Stimulated activated naive CD8-positive, alpha-beta T cell treated with anti-CD3 and anti-CD28 coated beads, Interleukin-15, Interleukin-2, amounts not matched to agents 100 ng/mL and 50 ng/mL, for 24 hours (primary cell): ENCODE measurements at regions not wholly inside any gene's neighbourhood (a gene's known extent, or its start where the extent isn't known, plus 50 kb on each side); places are given as distances from the start of the nearest gene placed in this dataset.

Experiments used
- H3K27ac Mint-ChIP-seq: one replicate; pipeline ENCODE4 v1.8.0; 2021; ENCODE audit warnings: mild to moderate bottlenecking, mixed read lengths
- H3K27me3 Mint-ChIP-seq: one replicate; pipeline ENCODE4 v1.8.0; 2021; ENCODE audit warnings: mixed read lengths
- H3K36me3 Mint-ChIP-seq: one replicate; pipeline ENCODE4 v1.8.0; 2021; ENCODE audit warnings: low read depth, mixed read lengths
- H3K4me1 Mint-ChIP-seq: one replicate; pipeline ENCODE4 v1.8.0; 2021; ENCODE audit warnings: low read depth, mixed read lengths
- H3K4me3 Mint-ChIP-seq: one replicate; pipeline ENCODE4 v1.8.0; 2021; ENCODE audit warnings: mild to moderate bottlenecking, mixed read lengths
- H3K9me3 Mint-ChIP-seq: one replicate; pipeline ENCODE4 v1.8.0; 2021; ENCODE audit warnings: mixed read lengths

DNA sequence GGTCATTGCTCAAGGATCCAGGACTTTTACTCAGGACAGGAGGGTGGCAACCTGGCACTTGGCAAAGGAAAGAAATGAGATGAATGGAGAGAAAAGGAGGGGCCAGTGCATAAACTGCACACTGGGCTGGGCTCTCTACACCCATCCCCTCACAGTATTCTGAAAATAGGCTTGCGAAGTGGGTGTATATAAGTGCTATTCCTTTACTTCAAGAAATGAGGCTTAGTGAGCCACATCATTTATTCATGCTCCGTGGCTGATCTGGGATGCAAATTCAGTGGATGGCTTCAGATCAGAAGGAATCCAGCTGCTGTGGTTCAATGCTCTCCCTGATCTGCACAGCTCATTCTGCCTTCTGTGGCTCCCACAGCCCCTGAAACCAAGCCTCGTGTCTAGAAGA is 297.7 kb downstream of the UQCRFS1 start:
- H3K36me3 Mint-ChIP-seq, result no peaks in the 10 kb centered on the region
- no peaks in the 10 kb centered on the region for H3K9me3 Mint-ChIP-seq
- no peaks in the 10 kb centered on the region for H3K4me1 Mint-ChIP-seq
- H3K27me3 Mint-ChIP-seq, result no peaks in the 10 kb centered on the region
- H3K4me3 Mint-ChIP-seq, result no peak overlapping the region
- no peak overlapping the region for H3K27ac Mint-ChIP-seq

DNA sequence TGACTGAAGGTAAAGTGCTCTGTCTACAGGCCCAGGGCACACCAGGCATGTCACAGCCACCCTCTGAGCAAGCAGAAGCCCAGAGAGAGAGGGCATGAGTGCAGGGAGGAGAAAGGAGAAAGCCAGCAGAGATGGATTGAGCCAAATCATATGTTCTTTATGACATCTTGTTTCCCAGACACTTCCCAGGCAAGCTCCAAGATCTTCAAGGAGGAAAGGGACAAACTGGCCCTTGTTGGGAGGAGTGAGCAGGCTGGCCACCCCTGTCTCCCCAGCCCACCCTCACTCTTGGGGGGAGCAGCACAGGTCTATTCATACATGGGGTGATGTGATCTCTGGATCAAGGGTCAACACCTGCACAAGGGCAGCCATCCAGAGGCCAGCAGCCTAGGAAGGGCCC is 298.8 kb downstream of the UQCRFS1 start:
- no peak overlapping the region for H3K4me3 Mint-ChIP-seq
- H3K9me3 Mint-ChIP-seq, result no peaks in the 10 kb centered on the region
- H3K4me1 Mint-ChIP-seq, result no peaks in the 10 kb centered on the region
- H3K36me3 Mint-ChIP-seq, result no peaks in the 10 kb centered on the region
- H3K27me3 Mint-ChIP-seq, result no peaks in the 10 kb centered on the region
- no peak overlapping the region for H3K27ac Mint-ChIP-seq

- H3K36me3 Mint-ChIP-seq, result no peaks in the 10 kb centered on the region
- no peak overlapping the region for H3K27ac Mint-ChIP-seq
- no peaks in the 10 kb centered on the region for H3K27me3 Mint-ChIP-seq
- H3K4me3 Mint-ChIP-seq, result no peak overlapping the region
- H3K9me3 Mint-ChIP-seq, result no peaks in the 10 kb centered on the region
- H3K4me1 Mint-ChIP-seq, result no peaks in the 10 kb centered on the region
Observed at GRCh38 chr19:28913626-28914025, 299.3 kb downstream of the UQCRFS1 start.

DNA sequence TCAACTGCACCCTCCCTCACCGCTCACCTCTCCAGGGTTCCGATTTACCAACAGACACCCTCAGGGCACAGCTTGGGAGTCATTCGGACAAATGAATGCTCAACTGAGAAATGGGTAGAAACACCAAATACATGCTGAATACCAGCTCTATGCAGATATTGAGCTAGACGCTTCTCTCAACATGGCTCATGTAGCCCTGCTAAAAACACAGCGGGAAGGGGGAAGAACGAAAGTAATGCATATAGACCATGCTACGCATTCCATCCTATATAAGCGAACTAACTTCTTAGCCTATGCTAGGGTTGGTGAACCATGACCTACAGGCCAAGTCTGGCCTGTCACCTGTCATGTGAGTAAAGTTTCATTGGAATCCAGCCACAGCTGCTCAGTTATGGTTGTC is 304.0 kb downstream of the UQCRFS1 start:
- no peaks in the 10 kb centered on the region for H3K9me3 Mint-ChIP-seq
- H3K27ac Mint-ChIP-seq, result no peak overlapping the region
- H3K36me3 Mint-ChIP-seq, result no peaks in the 10 kb centered on the region
- no peak overlapping the region for H3K4me3 Mint-ChIP-seq
- H3K27me3 Mint-ChIP-seq, result no peaks in the 10 kb centered on the region
- H3K4me1 Mint-ChIP-seq, result no peaks in the 10 kb centered on the region

GRCh38 chr19:28907534-28907933 is 305.4 kb downstream of the UQCRFS1 start:
- H3K9me3 Mint-ChIP-seq, result no peaks in the 10 kb centered on the region

DNA sequence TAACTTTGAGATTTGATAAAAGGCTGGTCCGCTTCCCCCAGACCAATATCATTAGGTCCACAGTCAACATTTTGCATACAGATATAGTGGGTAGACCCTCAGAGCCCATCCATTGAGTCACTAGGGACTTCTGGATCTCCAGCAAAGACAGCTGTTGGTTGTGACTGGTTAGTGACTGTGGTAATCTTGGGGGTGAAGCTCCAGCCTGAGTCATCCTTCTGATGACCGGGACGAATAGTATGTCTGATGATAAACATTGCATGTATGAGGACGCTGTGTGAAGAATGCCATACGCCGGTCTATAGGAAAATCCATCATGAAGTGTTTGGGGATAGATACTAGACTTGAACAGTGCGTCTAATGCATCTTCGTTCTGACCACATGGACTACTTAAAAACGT is 307.0 kb downstream of the UQCRFS1 start:
- H3K36me3 Mint-ChIP-seq, result no peaks in the 10 kb centered on the region
- no peak overlapping the region for H3K27ac Mint-ChIP-seq
- no peaks in the 10 kb centered on the region for H3K9me3 Mint-ChIP-seq
- no peaks in the 10 kb centered on the region for H3K4me1 Mint-ChIP-seq
- H3K27me3 Mint-ChIP-seq, result no peaks in the 10 kb centered on the region
- no peak overlapping the region for H3K4me3 Mint-ChIP-seq

More at GRCh38 chr19:28907534-28907933, 305.4 kb downstream of the UQCRFS1 start:
- no peak overlapping the region for H3K4me3 Mint-ChIP-seq
- no peak overlapping the region for H3K27ac Mint-ChIP-seq
- H3K36me3 Mint-ChIP-seq, result no peaks in the 10 kb centered on the region
- no peaks in the 10 kb centered on the region for H3K4me1 Mint-ChIP-seq
- no peaks in the 10 kb centered on the region for H3K27me3 Mint-ChIP-seq

GRCh38 chr19:28899703-28900102 is 313.2 kb downstream of the UQCRFS1 start:
- no peaks in the 10 kb centered on the region for H3K4me1 Mint-ChIP-seq
- H3K36me3 Mint-ChIP-seq, result no peaks in the 10 kb centered on the region
- H3K9me3 Mint-ChIP-seq, result no peaks in the 10 kb centered on the region

DNA sequence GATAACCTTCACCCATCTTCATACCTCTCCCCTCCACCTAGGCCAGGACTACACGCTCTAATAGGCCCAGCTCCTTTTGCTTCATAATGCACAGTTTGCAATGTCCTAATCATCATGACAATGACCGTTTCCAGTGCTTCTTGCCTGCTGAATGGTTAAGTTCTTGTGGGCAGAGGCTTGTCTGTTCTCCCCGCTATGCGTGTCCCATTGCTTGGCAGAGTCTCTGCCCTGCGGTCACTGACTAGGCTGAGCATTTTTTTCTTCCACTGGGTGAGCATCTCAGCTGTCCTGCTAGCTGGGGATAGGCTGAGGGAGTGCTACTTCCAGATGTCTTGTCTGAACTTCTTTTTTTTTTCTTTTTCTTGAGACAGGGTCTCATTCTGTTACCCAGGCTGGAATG is 314.7 kb downstream of the UQCRFS1 start:
- Mint-ChIP-seq H3K4me3 (no peak overlapping the region), H3K27me3 (no peaks in the 10 kb centered on the region), H3K36me3 (no peaks in the 10 kb centered on the region), H3K9me3 (no peaks in the 10 kb centered on the region), H3K27ac (no peak overlapping the region), H3K4me1 (no peaks in the 10 kb centered on the region)

More at GRCh38 chr19:28899703-28900102, 313.2 kb downstream of the UQCRFS1 start:
- Mint-ChIP-seq H3K27ac (no peak overlapping the region), H3K27me3 (no peaks in the 10 kb centered on the region), H3K4me3 (no peak overlapping the region)

DNA sequence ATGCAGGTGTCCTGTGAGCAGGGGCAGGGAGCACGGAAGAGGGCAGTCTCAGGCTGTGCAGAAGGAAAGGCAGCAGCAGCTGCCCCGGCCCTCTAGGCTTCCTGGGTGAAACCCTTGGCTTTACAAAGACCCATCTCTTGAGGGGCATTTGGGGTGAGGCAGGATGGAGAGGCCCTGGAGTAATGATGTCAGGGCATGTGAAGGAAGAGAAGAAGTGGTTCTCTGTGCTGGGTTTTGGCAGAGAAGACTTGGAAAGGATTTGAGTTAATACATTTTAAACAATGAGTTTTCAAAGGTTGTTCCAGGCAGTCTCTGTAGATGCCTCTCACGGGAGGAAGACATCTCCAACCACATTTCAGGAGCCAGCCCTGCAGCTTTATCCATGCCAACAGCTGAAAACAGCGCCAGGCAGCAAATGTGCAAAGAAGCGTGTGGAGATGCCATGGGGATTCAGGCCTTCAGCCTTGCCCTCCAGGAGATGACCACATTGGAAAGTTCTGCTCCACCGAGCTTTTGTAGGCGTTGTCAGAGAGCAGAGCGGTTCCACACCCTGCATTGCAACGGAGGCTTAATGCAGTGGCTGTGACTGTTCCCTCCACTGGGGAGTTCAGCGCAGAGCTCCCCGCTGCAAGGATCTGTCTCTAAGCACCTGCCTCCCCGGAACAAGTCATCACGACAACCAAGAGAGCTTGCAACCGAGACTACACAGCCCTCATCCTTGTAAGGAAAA is 322.8 kb downstream of the UQCRFS1 start:
- no peaks in the 10 kb centered on the region for H3K36me3 Mint-ChIP-seq
- no peaks in the 10 kb centered on the region for H3K4me1 Mint-ChIP-seq
- no peak overlapping the region for H3K27ac Mint-ChIP-seq
- H3K9me3 Mint-ChIP-seq, result no peaks in the 10 kb centered on the region
- no peak overlapping the region for H3K4me3 Mint-ChIP-seq
- no peaks in the 10 kb centered on the region for H3K27me3 Mint-ChIP-seq

DNA sequence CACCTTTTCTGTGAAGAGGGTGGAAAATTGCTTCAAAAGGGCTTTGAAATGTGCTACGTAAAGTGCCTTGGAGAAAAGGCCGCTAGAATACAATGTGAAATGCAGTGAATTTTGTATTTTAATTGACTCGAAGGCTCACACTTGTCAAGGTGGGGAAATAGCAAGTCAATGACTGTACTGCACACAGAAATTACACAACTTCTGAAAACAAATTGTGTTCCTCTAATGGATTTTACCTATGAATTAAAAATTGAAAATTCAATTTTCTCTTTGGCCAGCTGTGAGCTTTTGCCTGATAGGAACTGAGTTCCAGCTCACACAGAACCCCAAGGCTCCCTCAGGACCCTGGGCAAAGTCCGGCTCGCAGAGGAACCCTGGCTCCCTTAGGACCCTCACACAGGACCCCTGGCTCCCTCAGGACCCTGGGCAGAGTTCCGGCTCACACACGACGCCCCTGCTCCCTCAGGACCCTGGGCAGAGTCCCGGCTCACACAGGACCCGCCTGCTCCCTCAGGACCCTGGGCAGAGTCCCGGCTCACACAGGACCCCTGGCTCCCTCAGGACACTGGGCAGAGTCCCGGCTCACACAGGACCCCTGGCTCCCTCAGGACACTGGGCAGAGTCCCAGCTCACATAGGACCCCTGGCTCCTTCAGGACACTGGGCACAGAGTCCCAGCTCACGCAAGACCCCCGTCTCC is 324.9 kb downstream of the UQCRFS1 start:
- Mint-ChIP-seq H3K27me3 (no peaks in the 10 kb centered on the region), H3K9me3 (no peaks in the 10 kb centered on the region), H3K27ac (no peak overlapping the region), H3K4me3 (no peak overlapping the region), H3K4me1 (no peaks in the 10 kb centered on the region), H3K36me3 (no peaks in the 10 kb centered on the region)

DNA sequence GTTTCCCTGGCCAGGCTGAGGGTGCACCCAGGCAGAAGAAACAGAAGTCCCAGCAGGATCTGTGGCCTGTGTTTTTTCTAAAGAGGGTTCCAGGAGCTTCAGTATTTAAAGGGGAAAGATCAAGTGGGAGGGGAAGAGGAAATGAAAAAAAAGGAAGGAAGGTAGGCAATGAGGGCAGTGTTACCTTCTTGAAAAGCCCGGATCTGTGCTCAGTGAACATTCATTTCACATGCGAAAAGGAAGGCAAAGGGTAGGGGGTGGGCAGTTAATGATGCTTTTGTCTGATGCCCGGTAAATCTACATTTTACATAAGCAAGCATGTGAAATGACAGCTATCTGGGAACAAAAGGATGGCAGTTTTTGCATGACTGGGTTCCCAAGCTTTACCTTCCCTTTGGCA is 326.2 kb downstream of the UQCRFS1 start:
- Mint-ChIP-seq H3K27me3 (no peaks in the 10 kb centered on the region), H3K4me1 (no peaks in the 10 kb centered on the region), H3K27ac (no peak overlapping the region), H3K4me3 (no peak overlapping the region), H3K36me3 (no peaks in the 10 kb centered on the region), H3K9me3 (no peaks in the 10 kb centered on the region)

GRCh38 chr19:28885965-28886364 is 327.0 kb downstream of the UQCRFS1 start:
- H3K4me3 Mint-ChIP-seq, result no peak overlapping the region
- H3K27ac Mint-ChIP-seq, result no peak overlapping the region
- no peaks in the 10 kb centered on the region for H3K27me3 Mint-ChIP-seq
- H3K9me3 Mint-ChIP-seq, result no peaks in the 10 kb centered on the region
- H3K36me3 Mint-ChIP-seq, result no peaks in the 10 kb centered on the region
- no peaks in the 10 kb centered on the region for H3K4me1 Mint-ChIP-seq

DNA sequence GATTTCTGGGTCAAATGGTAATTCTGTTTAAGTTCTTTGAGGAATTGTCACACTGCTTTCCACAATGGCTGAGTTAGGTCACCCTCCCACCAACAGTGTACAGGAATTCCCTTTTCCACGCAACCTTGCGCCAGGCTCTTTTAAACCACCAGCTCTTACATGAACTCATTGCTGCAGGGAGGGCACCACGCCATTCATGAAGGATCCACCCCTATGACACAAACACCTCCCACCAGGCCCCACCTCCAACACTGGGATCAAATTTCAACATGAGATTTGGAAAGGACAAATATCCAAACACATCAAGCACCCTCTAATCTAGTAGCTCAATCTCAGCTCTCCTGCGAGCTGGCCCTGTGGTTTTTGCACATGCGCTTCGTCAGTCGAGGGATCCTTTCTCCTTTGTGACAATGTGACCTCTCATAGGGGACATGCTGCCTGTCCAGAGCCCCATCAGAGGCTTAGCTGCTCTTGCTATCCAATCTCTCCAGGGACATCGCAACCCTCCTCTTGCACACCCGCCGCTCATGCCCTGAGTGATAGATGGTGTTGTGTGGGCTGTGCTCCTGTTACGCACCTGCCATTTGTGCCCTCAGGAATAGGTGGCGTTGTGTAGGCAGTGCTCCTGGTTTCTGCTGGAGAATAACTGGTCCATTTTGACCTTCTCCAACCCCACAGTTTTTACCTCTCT is 328.0 kb downstream of the UQCRFS1 start:
- Mint-ChIP-seq H3K27me3 (no peaks in the 10 kb centered on the region), H3K4me1 (no peaks in the 10 kb centered on the region), H3K4me3 (no peak overlapping the region), H3K36me3 (no peaks in the 10 kb centered on the region), H3K27ac (no peak overlapping the region), H3K9me3 (no peaks in the 10 kb centered on the region)

DNA sequence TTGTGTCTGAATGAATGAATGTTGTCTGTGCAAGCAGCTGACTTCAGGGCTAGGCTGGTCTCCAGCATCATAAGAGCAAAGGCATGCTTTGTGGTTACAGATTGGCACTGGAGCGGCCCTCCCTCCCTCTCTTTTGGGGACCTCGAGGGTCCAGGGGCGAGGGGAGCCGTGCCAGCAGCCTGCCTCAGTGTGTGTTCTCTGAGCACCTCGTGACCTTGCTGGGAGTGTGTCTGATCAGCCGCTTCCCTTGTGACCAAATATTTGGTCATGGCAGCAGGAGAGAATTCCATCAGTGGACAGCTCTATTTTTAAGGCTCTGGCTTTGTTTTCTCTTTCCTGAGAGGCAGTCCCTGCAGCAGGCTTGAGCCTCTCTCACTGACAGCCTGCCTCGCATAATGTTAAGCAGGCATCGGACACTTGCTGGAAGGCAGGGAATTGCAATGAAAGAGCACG is 329.7 kb downstream of the UQCRFS1 start:
- Mint-ChIP-seq H3K4me1 (no peaks in the 10 kb centered on the region), H3K4me3 (no peak overlapping the region), H3K36me3 (no peaks in the 10 kb centered on the region), H3K27me3 (no peaks in the 10 kb centered on the region), H3K27ac (no peak overlapping the region), H3K9me3 (no peaks in the 10 kb centered on the region)

DNA sequence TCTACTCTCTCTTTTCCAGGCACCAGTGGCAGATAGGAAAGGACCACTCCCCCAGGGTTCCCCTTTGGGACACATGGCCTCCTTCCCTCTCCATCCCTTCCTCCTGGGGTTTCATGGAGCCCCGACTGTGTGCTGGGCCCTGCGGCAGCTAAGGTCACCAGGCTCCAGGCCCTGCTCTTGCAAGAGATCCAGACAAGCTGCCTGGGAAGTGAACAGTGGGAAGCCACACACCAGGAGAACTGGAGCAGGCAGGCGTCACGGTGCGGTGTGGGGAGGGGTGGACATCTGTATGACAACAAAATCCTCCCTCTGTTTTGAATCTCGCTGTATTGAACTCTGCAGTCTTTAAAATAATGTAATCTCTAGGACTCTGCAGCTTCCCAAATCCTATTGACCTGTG is 330.1 kb downstream of the UQCRFS1 start:
- no peaks in the 10 kb centered on the region for H3K4me1 Mint-ChIP-seq
- H3K27ac Mint-ChIP-seq, result no peak overlapping the region
- H3K4me3 Mint-ChIP-seq, result no peak overlapping the region
- H3K36me3 Mint-ChIP-seq, result no peaks in the 10 kb centered on the region
- H3K27me3 Mint-ChIP-seq, result no peaks in the 10 kb centered on the region
- H3K9me3 Mint-ChIP-seq, result no peaks in the 10 kb centered on the region
